A549 (cell line): ENCODE measurements at regions not wholly inside any gene's neighbourhood (a gene's known extent, or its start where the extent isn't known, plus 50 kb on each side); places are given as distances from the start of the nearest gene placed in this dataset.

Experiments used
- CTCF ChIP-seq: fragments of >200 bp; sonication (Bioruptor Twin); formaldehyde crosslinking; IDR thresholded peaks from 3 replicates; pipeline ENCODE4 v1.5.1; 2016
- POLR2A ChIP-seq: IDR thresholded peaks from 2 replicates; pipeline ENCODE4 v1.6.1; 2012; ENCODE audit warnings: mild to moderate bottlenecking, low read length
- RCOR1 ChIP-seq: fragments of 150-350 bp; IDR thresholded peaks from 2 replicates; pipeline ENCODE4 v1.6.1; 2014; ENCODE audit warnings: antibody characterized with exemption, low read length, low read depth
- REST ChIP-seq: fragments of 200-600 bp; sonication (generic); IDR thresholded peaks from 2 replicates; pipeline ENCODE4 v1.6.1; 2016; ENCODE audit warnings: antibody characterized with exemption, mild to moderate bottlenecking, moderate library complexity
- TP53 ChIP-seq: fragments of 250-450 bp; sonication (Bioruptor Pico); IDR thresholded peaks from 2 replicates; pipeline ENCODE4 v1.5.0; 2021; ENCODE audit warnings: mild to moderate bottlenecking, moderate library complexity
- ZFP36 ChIP-seq: fragments of 450-650 bp; IDR thresholded peaks from 2 replicates; pipeline ENCODE4 v1.6.1; 2014; ENCODE audit warnings: borderline replicate concordance; ENCODE audit not compliant: partially characterized antibody

GRCh38 chr1:164382384-164382783 is 176.6 kb upstream of the PBX1 start:
- TF ChIP-seq TP53 (no peak), REST (no peak), CTCF (no peak), RCOR1 (no peak), POLR2A (no peak), ZFP36 (no peak)
